ENCODE measurements at regions not wholly inside any gene's neighbourhood (a gene's known extent, or its start where the extent isn't known, plus 50 kb on each side); places are given as distances from the start of the nearest gene placed in this dataset.
"Not testable (repeated sequence)": the region's sequence is repeated elsewhere in the genome, so short reads cannot be mapped to it uniquely, and the experiment has no call there.

DNA sequence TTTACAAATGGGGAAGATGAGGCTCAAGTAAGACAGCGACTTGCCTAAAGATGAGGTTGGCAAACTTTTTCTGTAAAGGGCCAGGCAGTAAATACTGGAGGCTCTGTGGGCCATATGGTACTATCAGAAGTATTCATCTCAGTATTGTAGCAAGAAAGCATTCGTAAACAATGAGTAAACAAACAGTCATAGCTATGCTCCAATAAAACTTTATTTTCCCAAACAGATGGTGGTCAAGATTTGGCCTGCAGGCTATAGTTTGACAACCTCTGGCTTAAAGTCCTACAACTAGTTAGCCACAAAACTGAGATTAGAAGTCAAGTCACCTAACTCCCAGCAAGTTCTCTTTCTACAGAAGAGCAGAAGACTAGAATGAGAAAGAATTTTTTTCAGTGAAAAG lies 177.0 kb upstream of the NECTIN3 start:
- DNase-seq (ENCODE audit: low spot score) = no peak

DNA sequence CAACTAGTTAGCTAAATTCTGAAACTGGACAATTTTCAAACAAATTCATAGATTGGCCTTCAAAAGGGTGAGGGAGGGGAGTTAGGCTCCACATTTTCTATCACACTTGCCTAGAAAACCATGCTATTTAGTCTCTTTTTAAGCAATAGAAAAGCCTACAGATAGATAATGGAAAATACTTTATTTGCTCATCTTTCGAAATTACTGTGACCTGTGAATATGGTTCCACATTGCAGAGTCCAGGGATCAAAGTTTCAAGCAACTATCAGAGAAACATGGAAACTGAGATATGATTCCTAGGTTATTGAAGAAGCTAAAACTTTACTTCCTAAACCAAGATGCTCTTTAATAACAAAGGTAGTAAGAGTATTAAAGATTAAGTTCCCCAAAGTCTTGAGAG lies 176.6 kb upstream of the NECTIN3 start:
- DNase-seq (ENCODE audit: low spot score) = no peak

DNA sequence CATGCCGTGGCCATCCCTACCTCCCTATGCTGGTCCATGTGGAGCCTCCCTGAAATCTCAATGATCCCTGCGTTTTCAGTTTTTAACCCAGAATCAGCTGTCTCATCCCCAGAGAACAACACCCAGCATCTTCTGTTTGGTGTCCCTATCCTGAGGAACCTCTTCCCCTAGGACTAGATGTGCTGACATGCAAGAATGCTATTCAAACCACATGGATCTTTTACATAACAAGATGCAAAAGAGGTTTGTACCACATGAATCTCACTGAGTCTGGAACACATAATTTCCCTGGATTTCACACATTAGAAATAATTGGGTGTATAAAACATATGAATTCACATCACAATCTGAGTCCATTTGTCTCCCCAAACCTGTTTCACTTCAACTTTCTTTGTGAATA lies 174.6 kb upstream of the NECTIN3 start:
- no peak for DNase-seq (ENCODE audit: low spot score)

DNA sequence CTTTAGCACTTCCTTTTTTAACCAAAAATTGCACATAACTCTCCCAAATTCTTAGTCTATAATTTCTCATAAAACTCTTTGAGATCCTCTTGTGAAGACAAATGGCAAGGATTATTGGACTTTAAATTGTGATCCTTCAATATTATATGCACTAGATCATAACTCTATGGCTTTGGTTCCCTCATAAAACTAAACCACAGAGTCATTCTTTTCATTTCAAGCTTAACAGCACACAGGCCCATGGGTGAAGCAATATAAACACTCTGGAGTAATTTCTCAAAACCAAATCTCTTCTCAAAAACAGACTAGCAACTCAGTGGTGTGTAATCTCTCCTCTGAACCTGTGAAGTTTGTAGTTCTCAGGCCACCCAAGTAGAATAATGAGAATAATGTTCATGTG lies 171.0 kb upstream of the NECTIN3 start:
- DNase-seq (ENCODE audit: low spot score) = no peak

DNA sequence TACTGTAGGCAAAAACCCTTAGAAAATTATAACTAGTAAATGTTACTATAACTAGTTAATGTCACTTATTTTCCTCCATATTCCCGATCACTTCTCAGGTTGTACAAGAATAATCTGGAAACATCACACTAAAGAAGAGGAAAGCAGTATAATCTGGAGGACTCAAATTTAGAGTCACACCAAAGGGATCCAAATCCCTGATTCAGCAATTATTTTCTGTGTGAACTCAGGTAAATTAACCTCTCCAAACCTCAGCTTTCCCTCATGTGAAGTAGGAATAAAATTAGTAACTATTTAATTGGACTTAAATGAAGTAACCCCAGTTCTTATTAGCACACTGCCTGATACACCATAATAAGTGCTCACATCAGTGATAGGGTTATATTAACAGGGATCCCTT lies 170.1 kb upstream of the NECTIN3 start:
- no peak for DNase-seq (ENCODE audit: low spot score)

DNA sequence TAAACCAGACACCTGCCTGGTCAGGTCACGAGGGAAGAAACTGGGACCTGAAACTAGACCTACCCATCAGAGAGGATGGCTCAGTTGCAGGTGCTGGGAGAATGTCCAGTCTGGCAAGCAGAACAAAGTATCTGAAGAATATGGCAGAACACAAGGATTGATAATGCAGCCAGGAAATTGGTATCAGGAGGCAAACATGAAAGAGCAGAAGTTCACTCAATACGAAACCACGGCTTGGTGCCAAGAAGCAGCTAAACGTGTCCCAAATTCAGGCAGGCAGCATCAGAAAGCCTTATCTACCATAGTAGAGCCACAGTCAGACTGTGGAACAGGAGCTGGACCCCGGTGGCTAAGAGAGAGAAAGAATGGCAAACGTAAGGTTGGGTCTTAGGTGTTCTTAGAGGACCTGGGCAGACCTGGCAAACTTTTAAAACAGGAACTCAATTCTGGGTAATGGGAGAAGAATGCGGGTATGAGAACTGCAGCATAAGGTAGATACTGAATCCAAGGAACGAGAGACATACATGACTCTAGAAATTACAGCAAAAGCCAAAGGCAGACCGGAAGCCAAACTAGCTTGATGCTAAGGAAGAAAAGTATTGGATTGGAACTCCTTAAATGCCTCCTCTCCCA lies 169.0 kb upstream of the NECTIN3 start:
- DNase-seq (ENCODE audit: low spot score) = no peak

DNA sequence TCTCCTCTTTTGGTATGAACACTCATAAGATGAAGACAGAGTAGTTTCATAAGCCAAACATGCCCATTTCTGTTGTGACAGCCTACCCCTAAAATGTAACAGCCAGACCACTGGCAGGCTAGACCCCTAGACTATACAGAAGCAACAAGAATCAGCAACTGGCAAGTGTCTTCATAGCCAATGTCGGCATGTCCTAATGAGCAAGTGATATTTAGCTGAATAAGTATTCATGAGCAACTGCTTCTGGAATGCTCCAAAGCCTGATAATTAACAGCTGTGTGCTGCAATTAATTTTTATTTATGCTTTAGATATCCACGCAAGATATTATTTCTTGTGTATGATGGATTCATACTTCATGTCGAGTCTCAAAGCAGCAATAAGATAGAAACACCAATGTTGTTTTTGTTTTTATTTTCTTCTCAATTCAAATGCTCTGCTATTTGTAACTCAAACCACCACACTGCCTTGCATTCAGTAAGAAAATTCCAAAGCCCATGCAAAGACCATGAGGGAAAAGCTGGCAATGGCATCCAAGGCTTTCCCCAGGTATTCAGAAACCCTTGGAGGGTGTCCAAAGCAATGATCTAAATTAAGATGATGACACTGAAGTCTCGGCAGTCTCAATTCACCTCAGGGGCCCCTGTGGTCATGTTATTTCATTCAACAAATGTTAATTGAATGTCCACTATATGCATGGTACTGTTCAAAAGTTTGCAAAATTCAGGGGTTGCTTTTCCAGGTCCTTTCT lies 167.7 kb upstream of the NECTIN3 start:
- no peak for DNase-seq (ENCODE audit: low spot score)

DNA sequence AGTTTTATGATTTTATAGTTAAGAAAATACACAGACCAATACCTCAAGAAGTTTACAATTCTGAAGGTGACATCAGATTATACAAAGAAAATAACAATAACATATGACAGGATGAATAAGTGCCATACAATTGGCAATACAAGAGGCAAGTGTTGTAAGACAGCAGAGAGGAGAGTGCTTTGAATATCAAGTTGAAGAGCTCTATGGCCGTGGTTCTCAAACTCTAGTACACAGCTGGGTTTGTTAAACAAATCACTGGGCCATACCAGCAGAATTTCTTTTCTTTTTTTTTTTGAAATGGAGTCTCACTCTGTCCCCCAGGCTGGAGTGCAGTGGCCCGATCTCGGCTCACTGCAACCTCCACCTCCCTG lies 167.1 kb upstream of the NECTIN3 start:
- DNase-seq (ENCODE audit: low spot score) = no peak

DNA sequence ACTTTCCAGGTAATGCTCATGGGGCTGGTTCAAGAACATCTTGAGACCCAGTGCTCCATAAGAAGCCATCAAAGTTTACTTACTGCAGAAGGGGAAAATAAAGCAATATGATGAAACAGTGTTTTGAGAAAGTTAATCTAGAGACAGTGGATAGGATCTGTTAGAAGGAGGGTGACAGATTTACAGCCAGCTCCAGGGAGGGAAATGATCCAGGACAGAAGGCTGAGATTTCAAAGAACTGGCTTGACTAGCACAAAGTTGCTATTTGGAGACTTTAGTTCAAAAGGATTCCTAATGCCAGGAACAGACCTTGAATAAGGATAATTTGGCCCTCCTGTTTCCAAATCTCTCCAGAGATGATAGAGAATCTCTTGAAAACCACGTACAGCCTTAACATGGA lies 166.5 kb upstream of the NECTIN3 start:
- no peak for DNase-seq (ENCODE audit: low spot score)

DNA sequence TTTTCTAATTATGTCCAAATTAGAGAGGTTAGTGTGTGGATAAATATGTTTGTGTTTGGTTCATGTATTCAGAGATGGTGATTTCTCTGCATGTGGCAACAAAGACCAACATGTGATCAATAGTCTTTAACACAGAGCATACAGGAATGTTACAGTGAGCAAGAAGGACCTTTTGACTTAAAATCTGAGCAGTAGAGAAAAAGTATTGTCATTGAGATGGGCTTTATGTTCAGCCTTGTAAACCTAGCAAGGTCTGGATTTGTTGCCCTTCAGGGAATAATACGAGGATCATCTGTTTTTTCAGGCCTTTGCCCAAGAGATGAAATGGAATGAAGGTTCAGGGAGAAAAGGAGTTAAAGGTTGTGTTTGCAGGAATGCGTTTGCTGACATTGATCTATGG lies 161.8 kb upstream of the NECTIN3 start:
- no peak for DNase-seq (ENCODE audit: low spot score)

DNA sequence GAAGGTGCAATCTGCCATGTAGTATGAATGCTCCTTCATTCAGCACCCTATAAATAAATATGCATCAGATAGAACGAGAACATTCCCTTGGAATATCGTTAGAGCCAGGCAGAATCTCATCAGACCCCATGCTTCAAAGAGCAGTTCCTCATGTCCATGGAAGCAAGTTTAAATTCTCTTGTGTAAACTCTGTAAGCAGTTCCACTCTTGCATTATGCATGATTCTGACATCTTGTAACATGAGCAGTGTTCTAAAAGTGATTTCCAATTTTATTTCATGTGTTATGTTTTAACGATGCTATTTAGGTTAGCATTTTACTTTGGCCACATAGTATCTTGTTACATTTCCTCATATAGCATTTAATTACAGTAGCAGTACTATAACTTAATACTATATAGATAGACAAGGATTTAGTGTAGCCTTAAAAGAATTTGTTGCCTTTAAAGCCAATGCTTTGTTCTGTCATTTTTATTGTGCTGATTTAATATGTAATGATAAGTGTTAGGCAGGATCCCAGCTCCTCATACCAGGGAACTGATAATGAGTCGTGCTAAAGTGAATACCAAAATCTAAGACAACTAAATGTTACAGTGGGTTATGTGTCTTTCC lies 161.2 kb upstream of the NECTIN3 start:
- DNase-seq (ENCODE audit: low spot score) = no peak

DNA sequence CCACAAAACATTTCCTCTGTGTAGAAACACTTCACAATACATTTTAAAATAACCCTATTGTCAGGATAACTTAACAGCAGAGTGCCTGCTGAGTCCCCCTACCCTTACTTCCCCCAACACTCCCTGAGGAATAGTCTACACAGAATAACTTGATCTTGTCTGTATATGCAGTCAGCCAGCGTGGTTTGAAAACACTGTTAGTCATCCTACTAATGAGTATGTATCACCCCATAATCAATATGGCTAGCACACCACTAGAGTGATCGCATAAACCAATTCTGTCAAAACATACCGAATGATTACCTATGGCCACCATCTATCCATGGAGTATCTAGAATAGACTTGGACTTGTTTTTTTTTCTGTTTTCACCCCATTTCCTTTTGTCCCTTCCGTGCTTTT lies 152.7 kb upstream of the NECTIN3 start:
- DNase-seq (ENCODE audit: low spot score) = no peak

DNA sequence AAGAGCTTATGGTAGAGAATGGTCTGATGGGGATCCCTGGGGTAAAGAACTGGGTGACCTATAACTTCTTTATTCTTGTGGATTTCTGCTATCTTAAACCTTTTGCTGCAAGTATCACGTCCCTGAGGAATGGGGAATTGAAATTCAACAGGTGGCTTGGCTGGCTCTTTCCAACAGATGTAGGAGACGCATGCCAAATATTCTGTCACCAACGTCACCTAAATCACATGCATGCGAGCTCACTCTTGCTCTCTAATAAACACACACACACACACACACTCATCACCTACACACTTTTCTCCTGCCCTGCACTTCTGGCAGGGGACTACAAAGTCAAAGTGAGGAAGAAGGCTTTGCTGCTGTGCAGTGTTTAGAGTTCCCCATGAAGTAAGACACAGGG lies 145.8 kb upstream of the NECTIN3 start:
- DNase-seq (ENCODE audit: low spot score) = no peak

DNA sequence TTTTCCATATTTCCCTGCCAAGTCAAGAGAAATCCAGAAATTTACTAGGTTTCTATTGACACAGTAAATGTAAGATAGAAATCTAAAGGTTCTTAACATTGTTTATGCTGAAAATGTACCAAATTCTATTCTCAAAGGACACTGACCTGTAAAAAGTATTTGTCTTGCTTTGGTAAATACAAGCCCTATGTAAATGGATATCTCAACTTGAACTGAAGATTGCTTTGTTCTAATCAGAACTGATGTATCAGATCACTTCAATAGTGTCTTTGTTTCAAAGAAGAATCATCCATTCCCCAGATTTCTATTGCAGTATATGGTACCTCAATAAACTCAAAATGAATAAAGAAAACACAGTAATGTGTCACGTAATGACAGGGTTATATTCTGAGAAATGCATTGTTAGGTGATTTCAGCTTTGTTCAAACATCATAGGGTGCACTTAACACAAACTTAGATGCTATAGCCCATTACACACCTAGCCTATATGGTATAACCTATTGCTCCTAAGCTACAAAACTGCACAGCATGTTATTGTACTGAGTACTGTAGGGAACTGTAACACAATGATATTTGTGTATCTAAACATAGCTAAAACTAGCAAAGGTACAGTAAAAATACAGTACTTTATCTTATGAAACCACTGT lies 143.5 kb upstream of the NECTIN3 start:
- no peak for DNase-seq (ENCODE audit: low spot score)

DNA sequence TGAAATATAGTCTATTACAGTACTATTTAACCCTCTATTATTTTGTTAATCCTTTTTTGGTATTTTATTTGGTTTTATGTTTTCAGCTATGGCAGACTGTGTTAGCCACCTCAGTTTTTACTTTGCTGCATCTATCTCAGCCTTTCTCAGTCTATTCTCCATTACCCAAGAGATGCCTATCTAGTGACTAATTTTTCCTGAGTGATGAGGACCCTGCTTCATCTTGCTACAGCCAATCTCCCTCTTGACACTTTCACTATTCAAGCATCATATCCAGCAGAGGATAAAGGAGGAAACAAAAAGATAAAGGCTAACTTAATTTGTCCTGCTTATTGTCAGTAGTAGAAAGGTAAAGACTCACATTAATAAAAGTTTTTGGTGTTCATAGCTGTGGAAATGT lies 141.8 kb upstream of the NECTIN3 start:
- no peak for DNase-seq (ENCODE audit: low spot score)

DNA sequence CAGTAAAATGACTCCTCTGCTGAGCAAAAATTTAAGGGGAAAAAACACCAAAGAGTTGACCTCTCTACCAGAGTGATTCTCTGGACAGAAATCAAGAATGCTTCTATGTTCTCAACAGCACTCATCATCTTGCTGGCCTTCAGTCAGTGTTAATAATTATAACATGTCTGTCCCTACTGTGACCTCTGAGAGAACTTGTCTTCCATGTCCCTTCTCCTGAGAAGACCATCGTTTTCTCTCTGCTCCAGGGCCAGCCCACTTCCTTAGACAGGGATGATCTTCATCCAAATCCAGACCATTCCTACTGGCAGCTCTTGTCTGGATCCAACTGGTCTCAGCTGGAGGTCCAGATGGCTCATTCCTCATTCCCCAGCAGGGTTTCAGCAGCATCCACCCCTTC lies 139.0 kb upstream of the NECTIN3 start:
- no peak for DNase-seq (ENCODE audit: low spot score)

DNA sequence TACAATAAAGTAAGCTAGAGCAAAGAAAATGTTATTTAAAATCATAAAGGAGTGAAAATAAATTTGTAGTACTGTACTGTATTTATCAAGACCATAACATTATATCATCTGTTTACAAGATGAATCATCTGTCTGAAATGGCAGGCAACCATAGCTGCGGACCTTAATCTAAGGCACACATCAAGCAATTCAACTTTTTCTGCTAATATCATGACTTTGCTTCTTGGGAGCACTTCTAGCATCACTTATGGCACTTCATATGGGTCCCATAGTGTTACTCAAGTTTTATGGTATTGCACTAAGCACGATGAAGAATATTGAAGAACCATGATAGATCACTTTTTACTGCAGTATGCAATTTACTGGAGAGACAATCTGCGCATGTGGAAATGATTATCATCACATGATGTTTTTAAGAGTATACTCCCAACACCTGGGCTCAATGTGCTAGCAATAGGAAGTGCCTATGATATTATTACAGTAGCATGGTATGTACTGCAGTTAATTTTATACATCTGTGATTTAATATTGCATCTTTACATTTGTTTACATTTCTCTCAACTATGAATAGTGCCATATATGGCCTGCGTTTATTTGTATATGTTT lies 137.7 kb upstream of the NECTIN3 start:
- no peak for DNase-seq (ENCODE audit: low spot score)

DNA sequence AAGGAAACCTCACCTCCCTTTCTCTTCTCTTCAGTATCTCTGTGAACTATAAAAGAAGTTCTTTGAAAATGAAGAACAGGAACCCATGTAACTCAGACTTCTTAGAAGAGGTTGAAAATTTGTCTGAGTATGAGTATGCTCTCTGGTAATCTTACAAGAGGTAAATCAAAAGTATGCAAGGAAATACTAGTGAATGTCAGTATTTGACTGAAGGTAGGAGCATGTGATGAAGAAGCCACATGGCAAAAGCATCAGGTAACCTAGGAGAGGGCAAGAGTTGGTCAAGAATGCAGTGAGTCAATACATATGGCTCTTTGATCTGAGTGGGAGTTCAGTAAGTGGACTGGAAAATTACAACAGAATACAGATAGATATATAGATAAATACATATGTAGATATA lies 133.0 kb upstream of the NECTIN3 start:
- DNase-seq (ENCODE audit: low spot score) = no peak

DNA sequence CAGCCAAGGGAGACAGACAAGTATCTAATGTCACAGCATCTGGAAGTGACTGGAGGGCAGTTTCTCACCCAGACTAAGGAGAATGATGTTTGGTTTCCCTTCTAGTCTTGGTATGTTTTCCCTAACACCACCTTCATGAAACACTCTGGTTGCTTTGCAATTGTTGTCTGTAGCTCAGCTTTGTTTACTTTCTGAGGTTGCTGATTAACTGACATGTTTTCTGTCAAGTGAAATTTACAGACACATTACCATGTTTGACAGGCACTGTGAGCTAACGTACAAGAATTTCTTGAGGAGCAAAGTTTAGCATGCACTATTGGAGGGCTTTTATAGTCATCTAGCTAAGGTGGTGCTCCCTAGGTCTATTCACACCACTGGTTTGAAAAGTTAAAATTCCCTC lies 131.6 kb upstream of the NECTIN3 start:
- no peak for DNase-seq (ENCODE audit: low spot score)

DNA sequence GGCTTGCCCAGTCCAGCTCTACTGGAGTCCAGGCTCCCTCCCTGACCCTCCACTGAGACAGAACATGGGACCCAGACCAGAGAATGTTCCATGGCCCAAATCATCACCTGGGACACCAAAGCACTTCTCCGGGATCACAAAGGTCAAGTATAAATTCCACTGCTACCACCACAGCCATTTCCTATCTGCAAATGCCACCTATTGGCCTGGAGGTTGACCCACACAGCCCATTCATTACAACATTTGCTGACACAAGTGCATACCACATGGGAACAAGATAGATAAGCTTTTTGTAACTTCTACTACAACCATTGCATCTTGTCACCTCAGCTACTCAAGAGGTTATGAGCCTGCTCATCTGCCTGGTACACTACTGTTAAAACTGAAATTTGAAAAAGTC lies 126.8 kb upstream of the NECTIN3 start:
- DNase-seq (ENCODE audit: low spot score) = no peak

DNA sequence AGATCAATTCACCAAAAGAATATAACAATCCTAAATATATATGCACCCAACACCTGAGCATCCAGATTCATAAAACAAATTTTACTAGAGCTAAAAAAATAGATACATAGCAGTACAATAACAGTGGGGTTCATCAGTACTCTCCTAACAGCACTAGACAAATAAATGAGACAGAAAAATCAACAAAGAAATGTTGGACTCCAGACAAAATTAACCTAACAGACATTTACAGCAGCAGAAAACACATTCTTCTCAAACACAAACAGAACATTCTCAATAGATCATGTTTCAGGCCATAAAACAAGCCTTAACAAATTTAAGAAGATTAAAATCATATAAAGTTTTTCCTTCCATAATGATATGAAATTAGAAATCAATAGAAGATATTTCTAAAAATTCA lies 124.8 kb upstream of the NECTIN3 start:
- no peak for DNase-seq (ENCODE audit: low spot score)

DNA sequence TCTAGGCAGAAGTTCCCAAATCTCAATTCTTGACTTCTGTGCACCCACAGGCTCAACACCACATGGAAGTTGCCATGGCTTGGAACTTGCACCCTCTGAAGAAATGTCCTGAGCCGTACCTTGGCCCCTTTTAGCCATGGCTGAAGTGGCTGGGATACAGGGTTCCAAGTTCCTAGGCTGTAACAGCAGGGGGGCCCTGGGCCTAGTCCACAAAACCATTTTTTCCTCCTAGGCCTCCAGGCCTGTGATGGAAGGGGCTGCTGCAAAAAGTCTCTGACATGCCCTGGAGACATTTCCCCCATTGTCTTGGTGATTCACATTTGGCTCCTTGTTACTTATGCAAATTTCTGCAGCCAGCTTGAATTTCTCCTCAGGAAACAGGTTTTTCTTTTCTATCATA lies 122.4 kb upstream of the NECTIN3 start:
- not testable (repeated sequence) for DNase-seq (ENCODE audit: low spot score)

All from kidney capillary endothelial cell (primary cell).